ENCODE measurements at regions not wholly inside any gene's neighbourhood (a gene's known extent, or its start where the extent isn't known, plus 50 kb on each side); places are given as distances from the start of the nearest gene placed in this dataset.

GRCh38 chr15:91783451-91783850 lies 70.1 kb upstream of the SLCO3A1 start:
- TF ChIP-seq ZNF584 (CRISPR knock-in tag; IDR thresholded peaks at IDR 0.05; ENCODE audit: low read depth): no peak
- no peak for TF ChIP-seq FOXP1 (CRISPR knock-in tag; IDR thresholded peaks at IDR 0.05)
- no peak for TF ChIP-seq TBL1XR1 (IDR thresholded peaks at IDR 0.05; ENCODE audit: low read length in 2 of 2)
- TF ChIP-seq MLX (CRISPR knock-in tag; conservative IDR thresholded peaks at IDR 0.05): no peak
- no peak for TF ChIP-seq TRIM24 (IDR thresholded peaks at IDR 0.05)
- no peak for TF ChIP-seq ZNF384 (IDR thresholded peaks at IDR 0.05; ENCODE audit: low read depth, low read length)
- no peak for TF ChIP-seq ZNF174 (CRISPR knock-in tag; IDR thresholded peaks at IDR 0.05)
- no peak for TF ChIP-seq ATF2 (CRISPR knock-in tag; IDR thresholded peaks at IDR 0.05)
- TF ChIP-seq ZZZ3 (IDR thresholded peaks at IDR 0.05): no peak
- no peak for TF ChIP-seq ARID3A (IDR thresholded peaks at IDR 0.05; ENCODE audit: borderline replicate concordance, low read depth, low read length)
- TF ChIP-seq DLX4 (CRISPR knock-in tag; IDR thresholded peaks at IDR 0.05): no peak
